HUES64 (cell line): ENCODE measurements at regions not wholly inside any gene's neighbourhood (a gene's known extent, or its start where the extent isn't known, plus 50 kb on each side); places are given as distances from the start of the nearest gene placed in this dataset.

ENCODE experiments used
- H3K27ac ChIP-seq: 2 replicates; pipeline ENCODE4 v1.7.0; 2013; ENCODE audit warnings: low read depth, low read length, inconsistent platforms
- H3K27me3 ChIP-seq: 2 replicates; pipeline ENCODE4 v1.6.1; 2013; ENCODE audit warnings: mild to moderate bottlenecking, low read length; ENCODE audit not compliant: insufficient read depth
- H3K36me3 ChIP-seq: 2 replicates; pipeline ENCODE4 v1.6.1; 2013; ENCODE audit warnings: mild to moderate bottlenecking, low read length; ENCODE audit not compliant: insufficient read depth
- H3K4me1 ChIP-seq: 2 replicates; pipeline ENCODE4 v1.6.1; 2013; ENCODE audit warnings: mild to moderate bottlenecking, low read length, moderate library complexity; ENCODE audit not compliant: insufficient read depth
- H3K4me3 ChIP-seq: 2 replicates; pipeline ENCODE4 v1.5.1; 2013; ENCODE audit warnings: mild to moderate bottlenecking, low read length, moderate library complexity
- H3K9ac ChIP-seq: 2 replicates; pipeline ENCODE4 v1.6.1; 2013; ENCODE audit warnings: mild to moderate bottlenecking, low read depth, low read length
- H3K9me3 ChIP-seq: 2 replicates; pipeline ENCODE4 v1.6.1; 2013; ENCODE audit warnings: low read depth, low read length; ENCODE audit not compliant: insufficient read depth
- WGBS: fragments of 150-250, 120-280 bp; methylation state at CpG from one replicate; pipeline ENCODE4 v1.1.7; 2013; ENCODE audit warnings: missing lambda C conversion rate; 5-methylcytosine and 5-hydroxymethylcytosine counted together

DNA sequence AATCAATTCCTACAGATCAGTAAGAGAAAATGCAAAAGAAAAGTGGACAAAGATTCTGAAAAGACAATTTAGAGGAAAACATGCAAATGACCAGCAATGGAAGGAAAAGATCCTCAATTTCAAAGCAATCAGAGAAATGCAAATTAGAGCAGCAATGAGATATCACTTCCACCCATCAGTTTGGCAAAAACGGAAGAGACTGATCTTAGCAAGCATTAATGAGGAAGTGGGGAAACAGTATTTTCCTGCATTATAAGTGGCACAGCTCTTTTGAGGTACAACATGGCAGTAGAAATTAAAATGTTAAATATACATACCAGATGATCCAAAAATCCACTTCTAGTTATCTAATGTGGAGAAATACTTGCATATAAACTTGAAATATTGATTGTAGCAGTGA is 69.1 kb upstream of the SLC7A1 start:
- no peak overlapping the region for H3K27ac ChIP-seq
- WGBS, result 90% methylated on average over 1 of the region's 1 CpG
- H3K27me3 ChIP-seq, result no peaks in the 10 kb centered on the region
- H3K4me1 ChIP-seq, result no peaks in the 10 kb centered on the region
- H3K9me3 ChIP-seq, result 0 out of 2 replicates have a peak, but pooled peaks cover 15% of the 10 kb centered on the region
- H3K9ac ChIP-seq, result no peak overlapping the region
- H3K4me3 ChIP-seq, result no peak overlapping the region
- no peaks in the 10 kb centered on the region for H3K36me3 ChIP-seq

GRCh38 chr13:29654843-29655547 is 59.5 kb upstream of the SLC7A1 start:
- H3K9ac ChIP-seq, result no peak overlapping the region
- H3K27me3 ChIP-seq, result no peaks in the 10 kb centered on the region
- H3K4me3 ChIP-seq, result no peak overlapping the region
- no peaks in the 10 kb centered on the region for H3K36me3 ChIP-seq
- H3K4me1 ChIP-seq, result no peaks in the 10 kb centered on the region
- no peak overlapping the region for H3K27ac ChIP-seq
- H3K9me3 ChIP-seq, result 0 out of 2 replicates have a peak, but pooled peaks cover 5% of the 10 kb centered on the region
- WGBS, result 94% methylated on average over 3 of the region's 3 CpGs

DNA sequence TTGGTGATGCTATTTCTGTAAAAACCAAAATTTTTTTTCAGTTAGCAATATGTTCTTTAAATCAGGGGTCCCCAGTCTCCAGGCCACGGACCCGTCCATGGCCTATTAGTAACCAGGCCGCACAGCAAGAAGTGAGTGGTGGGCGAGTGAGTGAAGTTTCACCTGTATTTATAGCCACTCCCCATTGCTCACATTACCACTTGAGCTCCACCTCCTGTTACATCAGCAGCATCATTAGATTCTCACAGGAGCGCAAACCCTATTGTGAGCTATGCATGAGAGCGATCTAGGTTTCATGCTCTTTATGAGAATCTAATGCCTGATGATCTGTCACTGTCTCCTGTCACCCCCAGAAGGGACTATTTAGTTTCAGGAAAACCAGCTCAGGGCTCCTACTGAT is 58.9 kb upstream of the SLC7A1 start:
- WGBS, result 98% methylated on average over 6 of the region's 6 CpGs
- Histone ChIP-seq H3K9ac (no peak overlapping the region), H3K9me3 (no peaks in the 10 kb centered on the region)

DNA sequence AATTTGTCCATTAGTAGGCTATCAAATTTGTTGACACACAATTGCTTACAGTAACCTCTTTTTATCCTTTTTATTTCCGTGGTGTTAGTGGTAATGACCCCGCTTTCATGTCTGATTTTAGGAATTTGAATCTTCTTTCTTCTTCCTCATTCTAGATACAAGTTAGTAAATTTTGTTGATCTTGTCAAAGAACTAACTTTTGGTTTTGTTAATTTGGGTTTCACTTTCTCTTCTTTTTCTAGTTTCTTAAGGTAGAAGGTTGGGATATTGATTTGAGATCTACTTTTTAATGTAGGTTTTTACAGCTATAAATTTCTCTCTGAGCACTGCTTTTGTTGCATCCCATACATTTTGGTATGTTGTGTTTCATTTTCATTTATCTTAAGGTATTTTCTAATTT is 53.3 kb upstream of the SLC7A1 start:
- WGBS, result 100% methylated on average over 2 of the region's 2 CpGs

More for the DNA sequence above, 58.9 kb upstream of the SLC7A1 start:
- no peak overlapping the region for H3K27ac ChIP-seq
- H3K36me3 ChIP-seq, result no peaks in the 10 kb centered on the region
- no peaks in the 10 kb centered on the region for H3K27me3 ChIP-seq
- H3K4me1 ChIP-seq, result no peaks in the 10 kb centered on the region
- no peak overlapping the region for H3K4me3 ChIP-seq

More for the DNA sequence above, 53.3 kb upstream of the SLC7A1 start:
- H3K36me3 ChIP-seq, result no peaks in the 10 kb centered on the region
- H3K27me3 ChIP-seq, result no peaks in the 10 kb centered on the region
- no peak overlapping the region for H3K27ac ChIP-seq
- H3K4me1 ChIP-seq, result no peaks in the 10 kb centered on the region
- no peaks in the 10 kb centered on the region for H3K9me3 ChIP-seq
- H3K4me3 ChIP-seq, result no peak overlapping the region
- H3K9ac ChIP-seq, result no peak overlapping the region
